PC-3 (cell line): ENCODE measurements at regions not wholly inside any gene's neighbourhood (a gene's known extent, or its start where the extent isn't known, plus 50 kb on each side); places are given as distances from the start of the nearest gene placed in this dataset.

Source experiments
- EZH2 ChIP-seq: fragments of 300-600 bp; sonication (generic); IDR thresholded peaks from one replicate; pipeline ENCODE4 v1.6.1; 2017; ENCODE audit warnings: antibody characterized with exemption, mild to moderate bottlenecking, low read length; ENCODE audit not compliant: unreplicated experiment
- EZH2phosphoT487 ChIP-seq: fragments of 300-600 bp; sonication (generic); IDR thresholded peaks from 2 replicates; pipeline ENCODE4 v1.6.1; 2018; ENCODE audit warnings: mild to moderate bottlenecking, antibody characterized with exemption, low read length, borderline replicate concordance
- TF ChIP-seq, protein P1 (sequence below): fragments of 300-600 bp; sonication (generic); conservative IDR thresholded peaks from 2 replicates; pipeline ENCODE4 v1.5.1; 2017; ENCODE audit warnings: antibody characterized with exemption, low read depth, mild to moderate bottlenecking, low read length

DNA sequence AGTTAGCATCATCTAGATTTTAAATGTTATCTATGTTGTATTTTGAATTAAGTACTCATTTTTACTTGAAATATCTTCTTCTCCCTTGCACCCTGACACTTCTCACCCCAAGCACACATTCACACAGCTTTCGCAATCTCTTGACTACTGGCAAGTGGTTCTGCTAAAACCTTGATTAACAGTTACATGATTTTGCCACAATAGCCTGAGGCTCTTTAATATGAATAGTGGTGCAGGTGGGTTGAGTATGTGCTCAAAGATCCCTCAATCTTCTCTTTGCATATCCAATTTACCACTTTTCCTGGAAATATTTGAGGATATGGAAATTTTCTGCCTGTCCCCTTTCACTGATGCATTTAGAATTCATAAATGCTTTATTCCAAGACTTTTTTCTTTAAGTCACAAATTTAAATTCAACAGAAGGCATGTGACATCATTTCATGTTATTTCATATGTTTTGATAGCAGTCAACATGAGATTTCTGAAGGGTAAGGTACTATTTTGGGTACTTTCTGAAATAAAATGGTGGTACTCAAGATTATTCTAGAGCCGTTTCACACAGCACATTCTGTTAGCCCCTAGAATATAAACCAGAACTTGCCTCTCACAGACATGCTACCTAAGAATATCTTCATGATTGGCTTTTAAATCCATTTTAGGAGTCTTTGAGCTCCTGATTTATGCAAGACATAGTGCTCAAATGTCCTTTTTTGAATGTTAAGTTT lies 339.7 kb downstream of the RPRM start:
- TF ChIP-seq, protein P1, sequence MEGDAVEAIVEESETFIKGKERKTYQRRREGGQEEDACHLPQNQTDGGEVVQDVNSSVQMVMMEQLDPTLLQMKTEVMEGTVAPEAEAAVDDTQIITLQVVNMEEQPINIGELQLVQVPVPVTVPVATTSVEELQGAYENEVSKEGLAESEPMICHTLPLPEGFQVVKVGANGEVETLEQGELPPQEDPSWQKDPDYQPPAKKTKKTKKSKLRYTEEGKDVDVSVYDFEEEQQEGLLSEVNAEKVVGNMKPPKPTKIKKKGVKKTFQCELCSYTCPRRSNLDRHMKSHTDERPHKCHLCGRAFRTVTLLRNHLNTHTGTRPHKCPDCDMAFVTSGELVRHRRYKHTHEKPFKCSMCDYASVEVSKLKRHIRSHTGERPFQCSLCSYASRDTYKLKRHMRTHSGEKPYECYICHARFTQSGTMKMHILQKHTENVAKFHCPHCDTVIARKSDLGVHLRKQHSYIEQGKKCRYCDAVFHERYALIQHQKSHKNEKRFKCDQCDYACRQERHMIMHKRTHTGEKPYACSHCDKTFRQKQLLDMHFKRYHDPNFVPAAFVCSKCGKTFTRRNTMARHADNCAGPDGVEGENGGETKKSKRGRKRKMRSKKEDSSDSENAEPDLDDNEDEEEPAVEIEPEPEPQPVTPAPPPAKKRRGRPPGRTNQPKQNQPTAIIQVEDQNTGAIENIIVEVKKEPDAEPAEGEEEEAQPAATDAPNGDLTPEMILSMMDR: no peak
- TF ChIP-seq EZH2 (no peak), EZH2phosphoT487 (no peak)
